GM21529 (cell line): ENCODE measurements at regions not wholly inside any gene's neighbourhood (a gene's known extent, or its start where the extent isn't known, plus 50 kb on each side); places are given as distances from the start of the nearest gene placed in this dataset.

Experiments
- ATAC-seq: cut with Tn5 transposase; IDR thresholded peaks from one replicate; pipeline ENCODE4 v1.9.1; 2021; ENCODE audit not compliant: unreplicated experiment

DNA sequence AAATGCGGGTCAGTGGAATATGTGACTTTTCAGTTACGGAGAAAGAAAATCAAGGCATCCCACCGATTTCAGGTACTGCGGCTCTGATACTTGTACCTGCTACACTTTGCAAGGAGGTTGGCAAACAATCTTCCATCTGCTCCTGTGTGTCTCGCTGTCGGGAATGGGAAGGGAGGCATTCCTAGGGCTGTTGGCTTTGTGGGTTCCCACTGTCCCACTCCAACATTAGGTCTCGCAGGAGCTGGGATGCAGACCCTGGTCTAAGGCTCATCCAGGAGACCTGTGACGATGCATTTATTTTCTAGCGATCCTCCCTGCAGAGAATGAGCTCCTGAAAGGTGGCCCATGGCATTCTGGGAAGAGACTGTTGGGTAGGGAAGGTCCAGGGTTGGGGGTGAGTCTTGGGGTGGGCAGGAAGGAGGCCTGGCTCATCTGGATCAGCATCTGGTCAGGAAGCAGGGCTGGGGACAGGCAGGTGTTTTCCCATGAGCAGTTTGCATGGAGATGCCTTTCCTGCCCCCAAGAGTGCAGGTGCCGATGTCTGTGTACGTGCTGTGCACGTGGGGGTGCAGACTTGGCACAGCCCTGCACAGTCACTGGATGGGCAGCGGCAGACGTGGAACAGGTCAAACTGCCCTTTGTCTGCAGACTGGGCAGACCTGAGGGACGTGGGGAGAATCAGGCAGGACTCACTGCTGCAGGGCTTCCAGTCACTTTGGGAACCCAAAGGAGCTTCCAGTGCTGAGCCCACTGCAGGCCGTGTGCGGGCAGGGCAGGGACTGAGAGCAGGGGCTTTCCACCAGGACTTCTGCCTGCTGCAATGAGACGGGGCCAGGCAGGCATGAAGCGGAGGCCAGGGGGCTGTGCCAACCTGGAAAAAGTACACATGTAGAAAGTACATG is 152.4 kb downstream of the TEX29 start:
- ATAC-seq: no peak

DNA sequence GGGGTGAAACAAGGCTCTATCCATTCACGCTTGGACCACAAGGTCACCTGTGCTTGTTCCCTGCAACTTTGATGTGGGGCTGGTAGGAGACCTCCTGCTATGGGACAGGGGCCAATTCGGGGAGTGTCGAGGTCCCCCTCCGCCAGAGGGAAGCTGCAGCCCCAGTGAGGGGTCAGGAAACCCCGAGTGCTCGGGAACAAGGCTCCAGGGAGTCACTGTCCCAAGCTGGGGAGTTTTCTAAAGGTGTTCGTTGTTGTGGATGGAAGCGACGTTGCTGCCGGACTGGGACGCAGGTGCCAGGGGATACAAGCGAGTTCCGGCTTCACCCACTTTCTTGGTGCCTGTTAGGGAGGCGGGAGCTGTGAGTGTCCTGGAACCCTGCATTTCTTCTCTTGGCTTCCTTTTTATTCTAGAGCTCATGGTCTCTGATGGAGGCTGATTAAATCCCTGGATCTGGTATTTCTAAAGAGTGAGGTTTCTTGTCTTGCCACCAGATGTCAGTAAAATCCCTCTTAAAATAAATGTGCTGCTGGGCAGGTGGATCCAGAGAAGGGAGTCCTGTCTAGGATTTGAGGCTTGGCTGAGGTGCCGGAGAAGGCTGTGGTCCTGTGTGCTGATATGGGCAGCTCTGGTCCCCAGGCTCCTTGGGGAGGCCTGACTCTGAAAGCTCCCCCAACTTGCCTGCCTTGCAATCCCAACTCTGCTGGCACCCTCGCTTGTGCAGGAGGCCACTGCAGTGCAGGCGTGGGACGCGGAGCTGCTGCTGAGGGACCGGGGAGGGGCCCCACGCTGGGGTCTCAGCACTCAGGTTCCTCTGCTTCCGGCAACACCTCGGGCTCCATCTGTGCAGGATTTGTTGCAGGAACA is 153.9 kb downstream of the TEX29 start:
- ATAC-seq: no peak

GRCh38 chr13:111475488-111475887 is 155.0 kb downstream of the TEX29 start:
- ATAC-seq: no peak

DNA sequence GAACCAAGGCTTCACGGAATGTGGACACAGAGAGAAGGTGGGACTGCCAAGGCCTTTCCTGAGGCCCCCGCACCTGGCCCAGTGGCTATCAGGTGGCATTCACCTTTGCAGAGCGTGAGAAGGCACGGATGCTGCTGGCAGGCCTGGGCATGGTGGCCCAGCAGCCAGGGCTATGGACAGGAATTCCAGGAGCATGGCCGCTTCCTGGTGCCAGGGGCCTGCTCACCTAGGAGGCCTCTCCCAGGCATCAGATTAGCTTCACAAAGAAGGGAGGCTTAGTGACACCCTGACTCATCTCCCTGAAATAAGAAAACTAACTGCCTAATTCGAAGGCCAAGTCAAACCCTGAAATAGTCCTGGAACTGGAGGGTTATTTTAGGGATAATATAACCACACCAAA is 155.8 kb downstream of the TEX29 start:
- no peak for ATAC-seq

DNA sequence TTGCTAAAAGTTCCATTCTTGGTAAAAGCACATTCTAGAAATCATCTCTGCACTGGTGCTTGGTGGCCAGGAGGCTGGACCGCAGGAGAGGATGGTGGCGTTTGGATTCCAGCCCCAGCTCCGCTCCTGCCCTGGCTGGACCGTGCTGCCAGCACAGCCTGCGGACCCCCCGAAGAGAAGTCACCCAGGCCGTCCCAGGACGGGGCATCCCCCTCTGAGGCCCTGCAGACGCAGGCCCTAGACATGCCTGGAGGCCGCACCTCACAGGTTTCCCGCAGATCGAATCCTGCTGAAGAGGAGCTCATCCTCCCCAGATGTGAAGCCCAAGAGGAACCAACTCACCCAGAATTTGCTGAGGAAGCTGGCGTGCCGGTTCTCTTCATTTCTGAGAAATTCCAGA is 159.0 kb downstream of the TEX29 start:
- no peak for ATAC-seq

- ATAC-seq: no peak
Observed at GRCh38 chr13:111480503-111480902, 160.1 kb downstream of the TEX29 start.

DNA sequence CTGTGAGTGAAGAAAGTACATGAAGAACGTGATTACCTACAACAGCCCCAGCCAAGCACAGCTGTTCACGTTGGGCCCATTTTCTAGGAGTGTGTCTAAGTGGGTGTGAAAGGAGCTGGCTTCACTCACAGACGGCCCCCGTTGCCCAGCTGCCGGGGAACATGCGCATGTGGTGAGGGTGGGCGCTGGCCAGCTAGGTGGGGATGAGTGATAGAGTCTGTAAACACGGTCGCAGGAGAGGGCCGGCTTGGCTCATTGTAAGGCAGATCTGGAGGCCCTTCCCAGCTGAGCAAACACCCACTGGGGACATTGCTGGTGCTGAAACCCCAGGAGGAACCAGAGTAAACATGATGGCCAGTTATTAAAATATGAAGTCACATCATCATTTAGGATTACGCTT is 160.5 kb downstream of the TEX29 start:
- ATAC-seq: no peak

DNA sequence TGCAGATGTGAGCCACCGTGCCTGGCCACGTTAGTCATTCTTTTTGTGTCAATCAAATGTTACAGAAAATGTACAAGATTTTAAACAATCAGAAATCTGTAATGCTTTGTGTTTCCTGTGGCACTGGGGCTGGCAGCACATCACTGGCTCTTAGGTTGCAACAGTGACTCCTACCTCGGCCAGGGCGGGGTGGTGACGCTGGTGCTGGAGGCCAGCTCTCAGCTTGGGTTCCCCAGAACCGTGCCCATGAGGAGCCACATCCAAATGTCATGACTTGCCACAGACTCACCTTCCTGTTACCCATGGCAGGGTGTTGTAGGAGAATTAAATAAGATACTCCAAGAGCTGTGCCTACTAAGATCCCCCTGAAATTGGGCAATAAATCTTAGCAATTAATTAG is 161.7 kb downstream of the TEX29 start:
- ATAC-seq: no peak

GRCh38 chr13:111482806-111483620 is 162.6 kb downstream of the TEX29 start:
- ATAC-seq: no peak

DNA sequence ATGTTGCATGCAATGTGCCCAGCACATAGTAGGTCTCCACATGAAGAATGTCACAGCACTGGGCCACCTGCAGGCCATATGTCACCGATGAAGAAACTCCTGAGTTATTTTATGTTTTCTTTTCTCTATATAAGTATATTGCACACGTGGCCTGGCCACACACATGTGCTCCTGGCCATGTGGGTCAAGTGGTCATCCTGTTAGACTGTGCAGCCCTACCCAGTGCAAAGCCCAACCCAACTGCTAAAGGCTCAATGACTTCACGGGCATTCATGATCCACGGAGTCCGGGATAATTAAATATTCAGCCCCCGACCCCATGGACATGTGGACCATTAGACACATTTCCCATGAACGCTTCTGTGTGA is 163.2 kb downstream of the TEX29 start:
- no peak for ATAC-seq

- no peak for ATAC-seq
Observed at GRCh38 chr13:111484141-111484925, 163.9 kb downstream of the TEX29 start.

DNA sequence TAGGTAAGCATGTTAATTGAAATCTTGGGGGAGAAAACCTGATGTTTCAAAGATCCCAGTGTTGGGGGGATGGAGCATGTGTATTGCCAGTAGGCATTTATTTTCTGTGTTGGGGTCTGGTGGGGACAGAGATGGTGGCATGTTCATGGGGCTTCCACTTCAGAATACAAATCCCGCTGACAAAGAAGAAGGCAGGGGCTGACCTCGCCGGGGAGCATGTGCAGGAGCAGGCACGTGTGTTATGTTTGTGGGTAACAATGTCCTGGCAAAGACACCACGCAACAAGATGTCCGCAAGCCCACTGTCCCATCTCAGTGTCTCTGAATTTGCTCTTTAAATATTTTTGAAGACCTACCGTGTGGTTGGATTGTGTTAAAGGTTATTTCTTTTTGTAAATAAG is 164.5 kb downstream of the TEX29 start:
- ATAC-seq: no peak

DNA sequence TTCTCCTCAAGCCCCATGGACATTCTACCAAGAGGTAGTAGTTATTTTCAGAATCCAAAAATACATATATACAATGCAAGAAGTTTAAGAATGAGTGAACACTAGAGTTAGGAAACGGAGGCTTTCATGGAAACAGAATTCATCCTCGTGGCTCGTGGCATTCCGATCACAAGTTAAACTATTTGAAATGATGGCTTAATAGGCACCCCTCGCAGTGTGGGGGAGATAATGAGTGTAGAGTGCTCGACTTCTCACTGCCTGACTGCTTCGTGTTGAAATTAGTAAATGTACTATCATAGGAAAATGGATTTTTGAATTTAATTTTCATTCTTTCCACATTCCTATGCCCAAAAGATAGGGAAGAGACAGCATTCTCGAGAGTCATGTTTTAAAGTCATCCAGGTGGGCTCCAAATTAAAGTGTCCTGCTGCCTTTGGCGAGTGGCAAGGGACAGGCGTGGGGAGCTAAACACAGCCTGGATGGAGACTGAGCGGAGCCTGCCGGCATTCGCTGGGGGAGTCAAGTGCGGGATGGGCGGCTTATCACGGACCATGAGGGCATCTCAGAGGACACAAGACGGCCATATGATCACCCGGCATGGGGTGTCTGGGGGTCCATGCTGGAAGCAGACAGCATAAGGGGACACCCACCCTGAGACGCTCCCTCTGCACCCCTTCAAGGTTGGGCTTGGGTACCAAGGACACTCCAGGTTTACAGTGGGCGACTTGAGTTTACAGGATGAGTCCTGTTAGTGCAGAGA is 165.2 kb downstream of the TEX29 start:
- ATAC-seq: no peak

GRCh38 chr13:111486331-111486730 is 165.9 kb downstream of the TEX29 start:
- no peak for ATAC-seq

DNA sequence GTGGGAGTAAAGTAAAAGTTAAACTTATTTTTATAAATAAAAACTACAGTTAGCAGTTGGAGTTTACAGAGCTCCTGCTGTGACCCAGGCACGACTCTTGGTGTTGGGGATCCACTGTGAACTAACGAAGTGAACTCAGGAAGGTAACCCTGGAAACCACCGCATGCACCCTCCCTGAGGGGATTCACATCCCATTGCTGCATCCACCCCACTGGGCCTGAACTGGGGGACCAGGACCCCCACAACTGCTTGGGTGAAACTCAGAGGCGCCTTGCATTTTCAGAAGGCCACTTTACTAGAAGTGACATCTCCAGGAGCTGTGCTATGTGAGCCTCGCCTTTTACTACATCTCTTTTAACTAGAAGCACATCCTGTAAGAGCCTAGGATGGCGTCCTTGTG is 166.4 kb downstream of the TEX29 start:
- ATAC-seq: no peak

DNA sequence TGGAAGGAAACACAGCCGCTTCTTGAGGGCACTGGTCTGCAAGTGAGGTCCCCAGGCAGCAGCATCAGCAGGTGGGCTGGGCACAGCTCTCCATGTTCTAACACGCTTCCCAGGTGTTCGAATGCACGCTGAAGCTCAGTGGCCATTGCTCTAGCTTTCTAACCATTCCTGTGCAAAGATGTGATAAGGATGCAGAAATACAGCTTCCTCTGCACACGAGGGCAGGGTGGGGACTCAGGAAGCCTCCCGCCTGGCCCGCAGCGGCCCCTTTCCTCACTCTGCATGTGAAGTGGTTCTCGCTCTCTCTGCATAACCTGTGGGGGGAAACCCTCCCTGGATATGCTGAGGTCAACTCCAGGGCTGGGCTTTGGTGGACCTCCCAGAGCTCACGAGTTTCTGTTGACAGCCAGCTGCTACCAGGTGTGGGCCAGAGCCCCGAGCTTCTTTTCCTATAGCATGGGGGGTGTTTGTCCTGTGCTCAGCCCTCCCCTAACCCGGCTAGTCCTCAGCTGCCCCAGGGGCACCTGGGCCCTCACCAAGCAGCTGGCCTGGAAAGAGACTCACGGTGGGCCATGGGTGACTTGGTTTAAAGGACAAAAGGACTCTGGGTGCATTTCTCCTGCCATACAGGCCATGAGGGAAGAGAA is 168.2 kb downstream of the TEX29 start:
- no peak for ATAC-seq

DNA sequence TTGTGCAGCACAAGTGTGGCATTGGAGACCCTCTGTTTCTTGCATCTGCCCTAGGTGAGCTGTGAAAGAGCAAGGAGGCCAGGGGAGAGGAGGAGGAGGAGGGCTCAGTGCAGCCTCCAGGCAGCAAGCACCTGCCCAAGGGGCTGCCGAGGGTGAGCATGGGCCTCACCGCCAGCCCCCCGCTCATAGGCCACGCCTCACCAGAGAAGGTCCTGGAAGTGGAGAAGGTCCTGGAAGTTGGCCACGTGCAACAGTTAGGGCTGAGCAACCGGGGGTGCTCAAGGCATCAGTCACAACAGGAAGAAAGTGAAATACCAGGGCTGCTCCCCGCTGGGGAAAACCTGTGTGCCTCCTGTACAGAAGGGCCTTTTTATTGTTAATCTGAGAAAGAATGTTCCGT is 168.9 kb downstream of the TEX29 start:
- no peak for ATAC-seq

DNA sequence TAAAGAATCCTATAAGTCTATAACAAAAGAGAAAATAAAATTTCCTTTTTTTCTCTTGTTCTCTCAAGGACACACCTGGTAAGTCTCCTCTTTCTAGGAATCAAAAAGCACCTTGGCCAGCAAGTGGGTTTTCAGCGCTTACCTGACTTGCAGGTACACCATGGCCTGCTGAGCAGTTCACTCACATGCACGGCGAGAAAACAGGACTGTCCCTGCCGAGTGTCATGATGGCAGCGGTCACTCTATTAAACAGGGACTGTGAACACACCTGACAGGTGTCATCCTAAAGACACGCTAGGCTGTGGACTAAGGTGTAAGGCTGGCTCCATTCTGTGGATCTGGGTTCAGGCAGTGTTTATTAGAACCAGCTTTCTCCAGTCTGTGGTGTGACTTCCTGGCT is 170.2 kb downstream of the TEX29 start:
- ATAC-seq: no peak

GRCh38 chr13:111491021-111491420 is 170.6 kb downstream of the TEX29 start:
- ATAC-seq: no peak
